GM19035 (cell line): ENCODE measurements at regions not wholly inside any gene's neighbourhood (a gene's known extent, or its start where the extent isn't known, plus 50 kb on each side); places are given as distances from the start of the nearest gene placed in this dataset.
A peak's percentile ranks its signal among the peaks of the same experiment; 100 is the strongest.

Source experiments
- ATAC-seq: cut with Tn5 transposase; IDR thresholded peaks from one replicate; pipeline ENCODE4 v1.9.1; 2021; ENCODE audit not compliant: unreplicated experiment

- ATAC-seq = no peak
Observed at GRCh38 chr18:55093808-55094207, 134.5 kb upstream of the CCDC68 start.

- no peak for ATAC-seq
Observed at GRCh38 chr18:55093295-55093694, 134.0 kb upstream of the CCDC68 start.

- ATAC-seq = no peak
Observed at GRCh38 chr18:55092166-55092565, 132.9 kb upstream of the CCDC68 start.

GRCh38 chr18:55090564-55091188 lies 131.4 kb upstream of the CCDC68 start:
- no peak for ATAC-seq

GRCh38 chr18:55089610-55090009 lies 130.3 kb upstream of the CCDC68 start:
- ATAC-seq = no peak

GRCh38 chr18:55088561-55088960 lies 129.3 kb upstream of the CCDC68 start:
- ATAC-seq = no peak

- peak; percentile 61 for ATAC-seq
Observed at GRCh38 chr18:55088000-55088401, 128.7 kb upstream of the CCDC68 start.

- ATAC-seq = no peak
Observed at GRCh38 chr18:55086906-55087305, 127.6 kb upstream of the CCDC68 start.

- no peak for ATAC-seq
Observed at GRCh38 chr18:55085557-55086285, 126.5 kb upstream of the CCDC68 start.

- ATAC-seq = no peak
Observed at GRCh38 chr18:55084550-55084949, 125.3 kb upstream of the CCDC68 start.

- ATAC-seq = no peak
Observed at GRCh38 chr18:55083461-55083860, 124.2 kb upstream of the CCDC68 start.

- no peak for ATAC-seq
Observed at GRCh38 chr18:55079481-55080355, 120.5 kb upstream of the CCDC68 start.

GRCh38 chr18:55079067-55079466 lies 119.8 kb upstream of the CCDC68 start:
- no peak for ATAC-seq

GRCh38 chr18:55078303-55078932 lies 119.2 kb upstream of the CCDC68 start:
- ATAC-seq = no peak

- no peak for ATAC-seq
Observed at GRCh38 chr18:55076643-55077218, 117.5 kb upstream of the CCDC68 start.

GRCh38 chr18:55073834-55074233 lies 114.6 kb upstream of the CCDC68 start:
- no peak for ATAC-seq

GRCh38 chr18:55073116-55073515 lies 113.9 kb upstream of the CCDC68 start:
- ATAC-seq = no peak

- ATAC-seq = no peak
Observed at GRCh38 chr18:55072698-55073097, 113.4 kb upstream of the CCDC68 start.

GRCh38 chr18:55072181-55072580 lies 112.9 kb upstream of the CCDC68 start:
- ATAC-seq = no peak

GRCh38 chr18:55069497-55069896 lies 110.2 kb upstream of the CCDC68 start:
- peak; percentile 78 for ATAC-seq

- ATAC-seq = peak; percentile 64
Observed at GRCh38 chr18:55064760-55065159, 105.5 kb upstream of the CCDC68 start.
